Kidney (tissue), 13 donors: ENCODE measurements at regions not wholly inside any gene's neighbourhood (a gene's known extent, or its start where the extent isn't known, plus 50 kb on each side); places are given as distances from the start of the nearest gene placed in this dataset.

Experiments used
- DNase-seq, 5 donors: peaks; one replicate each; pipeline ENCODE4 v3.0.0-alpha.2; 2013 to 2020
- FAIRE-seq: peaks from 2 replicates; lab custom pipeline; 2012; peaks lifted over from hg19 to GRCh38; lab: Jason Lieb, UNC
- H3K27ac ChIP-seq, 2 donors: one replicate each; pipeline ENCODE4 v1.7.0; 2013; ENCODE audit warnings: low read depth in 2 of 2, low read length in 2 of 2, inconsistent platforms in 1 of 2
- H3K27me3 ChIP-seq: one replicate; pipeline ENCODE4 v1.7.1; 2013; ENCODE audit warnings: low read length, inconsistent platforms; ENCODE audit not compliant: control insufficient read depth, insufficient read depth
- H3K36me3 ChIP-seq, 3 donors: one replicate each; pipeline versions ENCODE4 v1.7.0 to v1.7.1; 2013; ENCODE audit warnings: low read length in 3 of 3, control low read depth in 1 of 3, inconsistent platforms in 1 of 3; ENCODE audit not compliant: insufficient read depth in 3 of 3, control insufficient read depth in 2 of 3
- H3K4me1 ChIP-seq, 3 donors: one replicate each; pipeline versions ENCODE4 v1.7.0 to v1.7.1; 2013; ENCODE audit warnings: low read length in 3 of 3, inconsistent platforms in 1 of 3, low read depth in 1 of 3; ENCODE audit not compliant: control insufficient read depth in 2 of 3, insufficient read depth in 2 of 3
- H3K4me3 ChIP-seq, 3 donors: one replicate each; pipeline versions ENCODE4 v1.7.0 to v1.8.1; 2013; ENCODE audit warnings: low read length in 3 of 3, control low read depth in 1 of 3, inconsistent platforms in 1 of 3
- H3K9ac ChIP-seq, 3 donors: one replicate each; pipeline versions ENCODE4 v1.7.0 to v1.7.1; 2013; ENCODE audit warnings: low read length in 3 of 3, control low read depth in 1 of 3, inconsistent platforms in 1 of 3
- H3K9me3 ChIP-seq, 3 donors: one replicate each; pipeline versions ENCODE4 v1.7.0 to v1.7.1; 2013; ENCODE audit warnings: low read length in 3 of 3, control low read depth in 1 of 3, inconsistent platforms in 1 of 3; ENCODE audit not compliant: control insufficient read depth in 2 of 3, insufficient read depth in 1 of 3
- CTCF ChIP-seq: IDR thresholded peaks from 3 replicates; pipeline ENCODE4 v1.5.1; 2012; ENCODE audit warnings: mild to moderate bottlenecking, moderate library complexity, borderline replicate concordance; ENCODE audit not compliant: insufficient read depth; ENCODE audit errors: extremely low read depth
- intact Hi-C: fragments of 100-400 bp; cut with DNase I; formaldehyde crosslinking; loops from one replicate; pipeline ENCODE4 v1.11.1; 2022
- donor health status: control.
- donor health status: control.
- donor health status: control.
- donor health status: control.
- donor health status: control.
- donor health status: DM: yes; HTN: yes; CAD: no.
- donor health status: Normal renal cell carcinoma (clear cell type).

GRCh38 chr6:4585682-4586468 is 190.3 kb upstream of the CDYL start:
- Histone ChIP-seq H3K36me3 (no peaks in the 10 kb centered on the region), H3K27me3 (no peaks in the 10 kb centered on the region), H3K9me3 (no peaks in the 10 kb centered on the region), H3K27ac (no peak overlapping the region), H3K9ac (no peak overlapping the region), H3K4me1 (no peaks in the 10 kb centered on the region), H3K4me3 (no peak overlapping the region)
- intact Hi-C loops: no loop called here
- DNase-seq (no peak), FAIRE-seq (no peak)
- TF ChIP-seq CTCF: no peak

GRCh38 chr6:4584801-4585200 is 191.4 kb upstream of the CDYL start:
- no peaks in the 10 kb centered on the region for H3K36me3 ChIP-seq
- no peaks in the 10 kb centered on the region for H3K9me3 ChIP-seq
- FAIRE-seq (no peak), DNase-seq (no peak)
- no peak overlapping the region for H3K4me3 ChIP-seq
- no peak for TF ChIP-seq CTCF
- intact Hi-C loops: no loop called here
- no peak overlapping the region for H3K9ac ChIP-seq
- H3K27ac ChIP-seq: no peak overlapping the region
- H3K4me1 ChIP-seq: no peaks in the 10 kb centered on the region
- no peaks in the 10 kb centered on the region for H3K27me3 ChIP-seq

GRCh38 chr6:4582506-4583417 is 193.4 kb upstream of the CDYL start:
- Histone ChIP-seq H3K4me3 (no peak overlapping the region), H3K9me3 (no peaks in the 10 kb centered on the region), H3K9ac (no peak overlapping the region), H3K27me3 (no peaks in the 10 kb centered on the region), H3K27ac (no peak overlapping the region), H3K4me1 (no peaks in the 10 kb centered on the region), H3K36me3 (no peaks in the 10 kb centered on the region)
- DNase-seq: no peak
- TF ChIP-seq CTCF: no peak
- intact Hi-C loops: no loop called here
- no peak for FAIRE-seq
